NT2/D1 (cell line): ENCODE measurements at regions not wholly inside any gene's neighbourhood (a gene's known extent, or its start where the extent isn't known, plus 50 kb on each side); places are given as distances from the start of the nearest gene placed in this dataset.

Experiments
- DNase-seq: peaks from one replicate; pipeline ENCODE4 v3.0.0-alpha.2; 2011; ENCODE audit warnings: low read depth, low spot score
- H3K27me3 ChIP-seq: 2 replicates; pipeline ENCODE4 v1.6.0; 2011; ENCODE audit warnings: mild to moderate bottlenecking; ENCODE audit not compliant: insufficient read length, insufficient read depth
- H3K36me3 ChIP-seq: 2 replicates; pipeline ENCODE4 v1.6.1; 2011; ENCODE audit warnings: mild to moderate bottlenecking, low read length, mixed read lengths; ENCODE audit not compliant: insufficient read depth, insufficient read length
- H3K4me1 ChIP-seq: 2 replicates; pipeline ENCODE4 v1.5.1; 2011; ENCODE audit not compliant: insufficient read depth, insufficient read length
- H3K4me3 ChIP-seq: 2 replicates; pipeline ENCODE4 v1.5.1; 2011; ENCODE audit warnings: low read depth; ENCODE audit not compliant: insufficient read length
- H3K9ac ChIP-seq: 2 replicates; pipeline ENCODE4 v1.6.0; 2011; ENCODE audit warnings: low read depth; ENCODE audit not compliant: insufficient read length
- H3K9me3 ChIP-seq: 2 replicates; pipeline ENCODE4 v1.5.1; 2011; ENCODE audit warnings: mild to moderate bottlenecking, low read length; ENCODE audit not compliant: insufficient read depth
- SUZ12 ChIP-seq: IDR thresholded peaks from 2 replicates; pipeline ENCODE4 v1.6.1; 2011; ENCODE audit not compliant: insufficient read length, insufficient read depth; ENCODE audit errors: extremely low read depth
- YY1 ChIP-seq: IDR thresholded peaks from 2 replicates; pipeline ENCODE4 v1.6.1; 2011; ENCODE audit not compliant: insufficient read length, insufficient read depth
- ZNF274 ChIP-seq: IDR thresholded peaks from 2 replicates; pipeline ENCODE4 v1.6.1; 2011; ENCODE audit warnings: mild to moderate bottlenecking, low read depth, low read length

DNA sequence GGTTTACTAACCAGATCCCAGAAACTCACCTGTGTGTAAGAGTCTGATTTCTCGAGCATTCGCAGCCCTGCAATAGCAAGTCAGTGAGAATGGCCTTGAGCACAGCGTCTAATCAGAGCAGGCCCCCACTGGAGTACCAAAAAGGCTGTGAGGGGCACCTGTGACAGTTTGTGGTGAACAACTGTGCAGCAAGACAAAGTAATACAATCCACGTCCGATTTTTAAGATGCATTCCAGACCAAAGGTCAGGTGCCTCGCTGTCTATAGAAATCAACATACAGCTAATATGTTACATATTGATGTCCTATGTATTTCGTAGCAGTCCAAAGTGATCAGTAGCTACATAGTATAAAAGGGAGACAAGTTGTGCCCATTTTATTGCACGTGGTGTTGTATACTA is 55.7 kb upstream of the BOD1 start:
- no peak for DNase-seq
- TF ChIP-seq YY1, result no peak
- no peak for TF ChIP-seq ZNF274
- TF ChIP-seq SUZ12, result no peak
- H3K9me3 ChIP-seq, result peaks cover 13% of the 10 kb centered on the region; the same call in 1 of the 2 replicates
- H3K27me3 ChIP-seq, result no peaks in the 10 kb centered on the region
- no peaks in the 10 kb centered on the region for H3K36me3 ChIP-seq
- H3K4me1 ChIP-seq, result peaks cover 3% of the 10 kb centered on the region
- no peak overlapping the region for H3K9ac ChIP-seq
- no peak overlapping the region for H3K4me3 ChIP-seq

DNA sequence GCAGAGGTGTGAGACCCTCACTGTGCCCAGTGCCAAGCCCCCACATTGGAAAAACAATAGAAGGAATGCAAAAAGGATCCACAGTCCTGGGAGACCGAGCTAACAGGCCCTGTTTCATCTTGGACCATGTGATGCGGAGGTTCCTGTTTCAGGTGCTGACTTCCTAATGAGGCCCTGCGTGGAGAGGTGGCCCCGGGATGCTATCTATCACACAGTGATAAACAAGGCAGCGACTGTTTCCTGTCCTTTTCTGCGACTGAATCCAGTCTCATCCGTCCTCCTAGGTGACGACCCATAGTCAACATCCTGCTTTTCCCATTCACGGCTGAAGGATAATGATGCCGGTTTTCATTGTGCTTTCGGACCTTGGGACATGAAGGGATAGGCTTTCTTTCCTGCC is 56.4 kb upstream of the BOD1 start:
- Histone ChIP-seq H3K36me3 (no peaks in the 10 kb centered on the region), H3K9ac (no peak overlapping the region), H3K27me3 (no peaks in the 10 kb centered on the region), H3K4me1 (peaks cover 3% of the 10 kb centered on the region), H3K4me3 (no peak overlapping the region), H3K9me3 (peaks cover 13% of the 10 kb centered on the region; the same call in 1 of the 2 replicates)
- DNase-seq, result no peak
- TF ChIP-seq ZNF274, result no peak
- TF ChIP-seq YY1, result no peak
- no peak for TF ChIP-seq SUZ12

- H3K4me3 ChIP-seq, result no peak overlapping the region
- H3K27me3 ChIP-seq, result no peaks in the 10 kb centered on the region
- peaks cover 10% of the 10 kb centered on the region; the same call in 1 of the 2 replicates for H3K9me3 ChIP-seq
- H3K4me1 ChIP-seq, result peaks cover 3% of the 10 kb centered on the region
- no peak for DNase-seq
- no peaks in the 10 kb centered on the region for H3K36me3 ChIP-seq
- H3K9ac ChIP-seq, result no peak overlapping the region
- no peak for TF ChIP-seq ZNF274
- TF ChIP-seq SUZ12, result no peak
- no peak for TF ChIP-seq YY1
These were observed 57.0 kb upstream of the BOD1 start for GRCh38 chr5:173673295-173674101.

GRCh38 chr5:173675287-173675996 is 59.0 kb upstream of the BOD1 start:
- no peaks in the 10 kb centered on the region for H3K36me3 ChIP-seq
- TF ChIP-seq YY1 (no peak), ZNF274 (no peak), SUZ12 (no peak)

DNA sequence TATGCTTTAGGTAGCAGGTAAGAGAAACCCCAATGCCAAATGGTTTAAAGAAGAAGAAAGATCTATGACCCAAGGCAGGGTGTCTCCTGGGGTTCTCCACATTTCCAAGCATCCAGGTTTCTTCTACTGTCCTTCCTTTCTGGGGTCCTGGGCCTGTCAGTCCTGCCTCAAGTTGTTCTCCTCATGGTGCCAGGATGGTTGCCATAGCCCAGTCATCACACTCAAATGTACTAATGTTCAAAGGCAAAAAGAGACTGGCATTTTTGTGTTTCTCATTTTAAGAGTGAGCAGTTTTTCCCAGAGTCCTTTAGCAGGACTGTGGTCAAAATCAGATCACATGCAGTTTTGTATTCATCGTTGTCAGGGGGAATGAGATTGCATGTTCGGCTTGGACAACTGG is 59.9 kb upstream of the BOD1 start:
- Histone ChIP-seq H3K27me3 (no peaks in the 10 kb centered on the region), H3K4me3 (no peak overlapping the region), H3K36me3 (no peaks in the 10 kb centered on the region), H3K9me3 (0 out of 2 replicates have a peak, but pooled peaks cover 3% of the 10 kb centered on the region), H3K9ac (no peak overlapping the region), H3K4me1 (no peaks in the 10 kb centered on the region)
- DNase-seq, result no peak
- TF ChIP-seq YY1, result no peak
- no peak for TF ChIP-seq SUZ12
- no peak for TF ChIP-seq ZNF274

More at GRCh38 chr5:173675287-173675996, 59.0 kb upstream of the BOD1 start:
- Histone ChIP-seq H3K9me3 (0 out of 2 replicates have a peak, but pooled peaks cover 3% of the 10 kb centered on the region), H3K27me3 (no peaks in the 10 kb centered on the region), H3K4me3 (no peak overlapping the region), H3K4me1 (no peaks in the 10 kb centered on the region), H3K9ac (no peak overlapping the region)
- no peak for DNase-seq

DNA sequence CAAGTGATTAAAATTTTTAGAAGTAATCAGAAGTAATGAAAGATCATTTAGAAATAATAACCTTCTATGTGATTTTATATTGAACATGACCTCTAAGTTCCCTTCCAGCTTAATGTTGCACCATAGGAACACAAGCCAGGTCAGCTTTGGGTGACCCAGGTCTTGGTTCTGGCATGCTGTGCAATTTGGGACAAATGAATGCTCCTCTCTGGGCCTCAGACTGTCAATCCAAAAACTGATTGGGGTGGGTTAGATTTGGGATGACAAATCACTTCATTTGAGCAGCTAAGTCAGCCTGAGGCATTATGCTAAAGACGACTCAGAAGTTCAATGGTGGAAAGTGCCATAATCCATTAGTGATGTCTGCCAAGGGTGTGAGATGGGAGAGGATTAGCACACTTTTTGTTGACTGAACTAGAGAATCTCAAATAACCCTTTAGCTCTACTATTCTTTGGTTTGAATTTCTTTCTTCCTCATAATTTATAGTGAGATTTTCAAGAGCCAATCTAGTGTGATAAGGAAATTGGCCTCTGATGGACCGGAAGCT is 60.7 kb upstream of the BOD1 start:
- H3K36me3 ChIP-seq, result no peaks in the 10 kb centered on the region
- TF ChIP-seq YY1 (no peak), SUZ12 (no peak), ZNF274 (no peak)
- H3K9me3 ChIP-seq, result 0 out of 2 replicates have a peak, but pooled peaks cover 3% of the 10 kb centered on the region
- H3K4me3 ChIP-seq, result no peak overlapping the region
- no peaks in the 10 kb centered on the region for H3K27me3 ChIP-seq
- DNase-seq, result no peak
- H3K4me1 ChIP-seq, result no peaks in the 10 kb centered on the region
- H3K9ac ChIP-seq, result no peak overlapping the region

- TF ChIP-seq YY1 (no peak), SUZ12 (no peak), ZNF274 (no peak)
- Histone ChIP-seq H3K4me3 (no peak overlapping the region), H3K4me1 (no peaks in the 10 kb centered on the region), H3K9ac (no peak overlapping the region), H3K27me3 (no peaks in the 10 kb centered on the region), H3K9me3 (0 out of 2 replicates have a peak, but pooled peaks cover 9% of the 10 kb centered on the region), H3K36me3 (no peaks in the 10 kb centered on the region)
- DNase-seq, result no peak
These were observed 63.6 kb upstream of the BOD1 start for GRCh38 chr5:173679909-173680630.
